ENCODE measurements at regions not wholly inside any gene's neighbourhood (a gene's known extent, or its start where the extent isn't known, plus 50 kb on each side); places are given as distances from the start of the nearest gene placed in this dataset.

DNA sequence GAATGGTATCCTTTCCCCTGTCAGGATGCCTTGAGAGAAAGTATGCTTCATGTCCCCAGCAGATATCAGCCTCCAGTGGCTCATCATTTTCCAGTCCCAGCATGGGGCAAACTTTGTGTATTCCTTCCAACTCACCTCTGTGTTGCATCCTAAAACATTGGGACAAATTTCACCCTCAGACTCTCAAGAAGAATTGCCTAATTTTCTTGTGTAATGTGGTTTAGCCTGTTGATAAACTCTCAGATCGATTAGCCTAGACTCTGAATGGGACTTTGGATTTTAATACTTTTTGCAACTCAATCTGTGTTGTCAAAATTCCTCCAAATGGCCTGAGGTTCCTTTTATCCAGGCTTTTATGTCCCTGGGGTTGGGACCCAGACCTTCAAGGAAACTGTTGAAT, 805.3 kb downstream of the C4orf33 start:
- TF ChIP-seq, protein P1, sequence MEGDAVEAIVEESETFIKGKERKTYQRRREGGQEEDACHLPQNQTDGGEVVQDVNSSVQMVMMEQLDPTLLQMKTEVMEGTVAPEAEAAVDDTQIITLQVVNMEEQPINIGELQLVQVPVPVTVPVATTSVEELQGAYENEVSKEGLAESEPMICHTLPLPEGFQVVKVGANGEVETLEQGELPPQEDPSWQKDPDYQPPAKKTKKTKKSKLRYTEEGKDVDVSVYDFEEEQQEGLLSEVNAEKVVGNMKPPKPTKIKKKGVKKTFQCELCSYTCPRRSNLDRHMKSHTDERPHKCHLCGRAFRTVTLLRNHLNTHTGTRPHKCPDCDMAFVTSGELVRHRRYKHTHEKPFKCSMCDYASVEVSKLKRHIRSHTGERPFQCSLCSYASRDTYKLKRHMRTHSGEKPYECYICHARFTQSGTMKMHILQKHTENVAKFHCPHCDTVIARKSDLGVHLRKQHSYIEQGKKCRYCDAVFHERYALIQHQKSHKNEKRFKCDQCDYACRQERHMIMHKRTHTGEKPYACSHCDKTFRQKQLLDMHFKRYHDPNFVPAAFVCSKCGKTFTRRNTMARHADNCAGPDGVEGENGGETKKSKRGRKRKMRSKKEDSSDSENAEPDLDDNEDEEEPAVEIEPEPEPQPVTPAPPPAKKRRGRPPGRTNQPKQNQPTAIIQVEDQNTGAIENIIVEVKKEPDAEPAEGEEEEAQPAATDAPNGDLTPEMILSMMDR (IDR thresholded peaks at IDR 0.05): no peak
- TF ChIP-seq RCOR1 (IDR thresholded peaks at IDR 0.05; ENCODE audit: low read depth, low read length) (no peak), ZFP36 (IDR thresholded peaks at IDR 0.05; ENCODE audit: borderline replicate concordance, partially characterized antibody) (no peak), FOSL2 (IDR thresholded peaks at IDR 0.05) (no peak), FOSL2 (CRISPR knock-in tag; IDR thresholded peaks at IDR 0.05) (no peak), ZNF302 (CRISPR knock-in tag; IDR thresholded peaks at IDR 0.05) (no peak), POLR2AphosphoS2 (conservative IDR thresholded peaks at IDR 0.05; ENCODE audit: low read length) (no peak), POLR2A (IDR thresholded peaks at IDR 0.05; ENCODE audit: low read length) (no peak), MAZ (IDR thresholded peaks at IDR 0.05; ENCODE audit: borderline replicate concordance, low read depth, low read length) (no peak), JUNB (IDR thresholded peaks at IDR 0.05) (no peak), EP300 (IDR thresholded peaks at IDR 0.05) (no peak), PHF8 (IDR thresholded peaks at IDR 0.05; ENCODE audit: borderline replicate concordance, low read depth) (no peak), GATA3 (IDR thresholded peaks at IDR 0.05; ENCODE audit: borderline replicate concordance) (no peak)

All from A549 (cell line).